ENCODE measurements at regions not wholly inside any gene's neighbourhood (a gene's known extent, or its start where the extent isn't known, plus 50 kb on each side); places are given as distances from the start of the nearest gene placed in this dataset.

- TF ChIP-seq CTCF (IDR thresholded peaks at IDR 0.05) (no peak), E2F5 (CRISPR knock-in tag; IDR thresholded peaks at IDR 0.05) (no peak), PREB (CRISPR knock-in tag; IDR thresholded peaks at IDR 0.05; ENCODE audit: borderline replicate concordance) (no peak)
- TF ChIP-seq, protein P1, sequence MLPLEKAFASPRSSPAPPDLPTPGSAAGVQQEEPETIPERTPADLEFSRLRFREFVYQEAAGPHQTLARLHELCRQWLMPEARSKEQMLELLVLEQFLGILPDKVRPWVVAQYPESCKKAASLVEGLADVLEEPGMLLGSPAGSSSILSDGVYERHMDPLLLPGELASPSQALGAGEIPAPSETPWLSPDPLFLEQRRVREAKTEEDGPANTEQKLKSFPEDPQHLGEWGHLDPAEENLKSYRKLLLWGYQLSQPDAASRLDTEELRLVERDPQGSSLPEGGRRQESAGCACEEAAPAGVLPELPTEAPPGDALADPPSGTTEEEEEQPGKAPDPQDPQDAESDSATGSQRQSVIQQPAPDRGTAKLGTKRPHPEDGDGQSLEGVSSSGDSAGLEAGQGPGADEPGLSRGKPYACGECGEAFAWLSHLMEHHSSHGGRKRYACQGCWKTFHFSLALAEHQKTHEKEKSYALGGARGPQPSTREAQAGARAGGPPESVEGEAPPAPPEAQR (CRISPR knock-in tag; IDR thresholded peaks at IDR 0.05) = no peak
- TF ChIP-seq, protein P2, sequence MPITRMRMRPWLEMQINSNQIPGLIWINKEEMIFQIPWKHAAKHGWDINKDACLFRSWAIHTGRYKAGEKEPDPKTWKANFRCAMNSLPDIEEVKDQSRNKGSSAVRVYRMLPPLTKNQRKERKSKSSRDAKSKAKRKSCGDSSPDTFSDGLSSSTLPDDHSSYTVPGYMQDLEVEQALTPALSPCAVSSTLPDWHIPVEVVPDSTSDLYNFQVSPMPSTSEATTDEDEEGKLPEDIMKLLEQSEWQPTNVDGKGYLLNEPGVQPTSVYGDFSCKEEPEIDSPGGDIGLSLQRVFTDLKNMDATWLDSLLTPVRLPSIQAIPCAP (CRISPR knock-in tag; IDR thresholded peaks at IDR 0.05) = no peak
- TF ChIP-seq, protein P3, sequence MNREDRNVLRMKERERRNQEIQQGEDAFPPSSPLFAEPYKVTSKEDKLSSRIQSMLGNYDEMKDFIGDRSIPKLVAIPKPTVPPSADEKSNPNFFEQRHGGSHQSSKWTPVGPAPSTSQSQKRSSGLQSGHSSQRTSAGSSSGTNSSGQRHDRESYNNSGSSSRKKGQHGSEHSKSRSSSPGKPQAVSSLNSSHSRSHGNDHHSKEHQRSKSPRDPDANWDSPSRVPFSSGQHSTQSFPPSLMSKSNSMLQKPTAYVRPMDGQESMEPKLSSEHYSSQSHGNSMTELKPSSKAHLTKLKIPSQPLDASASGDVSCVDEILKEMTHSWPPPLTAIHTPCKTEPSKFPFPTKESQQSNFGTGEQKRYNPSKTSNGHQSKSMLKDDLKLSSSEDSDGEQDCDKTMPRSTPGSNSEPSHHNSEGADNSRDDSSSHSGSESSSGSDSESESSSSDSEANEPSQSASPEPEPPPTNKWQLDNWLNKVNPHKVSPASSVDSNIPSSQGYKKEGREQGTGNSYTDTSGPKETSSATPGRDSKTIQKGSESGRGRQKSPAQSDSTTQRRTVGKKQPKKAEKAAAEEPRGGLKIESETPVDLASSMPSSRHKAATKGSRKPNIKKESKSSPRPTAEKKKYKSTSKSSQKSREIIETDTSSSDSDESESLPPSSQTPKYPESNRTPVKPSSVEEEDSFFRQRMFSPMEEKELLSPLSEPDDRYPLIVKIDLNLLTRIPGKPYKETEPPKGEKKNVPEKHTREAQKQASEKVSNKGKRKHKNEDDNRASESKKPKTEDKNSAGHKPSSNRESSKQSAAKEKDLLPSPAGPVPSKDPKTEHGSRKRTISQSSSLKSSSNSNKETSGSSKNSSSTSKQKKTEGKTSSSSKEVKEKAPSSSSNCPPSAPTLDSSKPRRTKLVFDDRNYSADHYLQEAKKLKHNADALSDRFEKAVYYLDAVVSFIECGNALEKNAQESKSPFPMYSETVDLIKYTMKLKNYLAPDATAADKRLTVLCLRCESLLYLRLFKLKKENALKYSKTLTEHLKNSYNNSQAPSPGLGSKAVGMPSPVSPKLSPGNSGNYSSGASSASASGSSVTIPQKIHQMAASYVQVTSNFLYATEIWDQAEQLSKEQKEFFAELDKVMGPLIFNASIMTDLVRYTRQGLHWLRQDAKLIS (CRISPR knock-in tag; IDR thresholded peaks at IDR 0.05; ENCODE audit: borderline replicate concordance) = no peak
Measured at GRCh38 chr7:50251765-50252164, 52.8 kb upstream of the IKZF1 start.
